PC-9 (cell line): ENCODE measurements at regions not wholly inside any gene's neighbourhood (a gene's known extent, or its start where the extent isn't known, plus 50 kb on each side); places are given as distances from the start of the nearest gene placed in this dataset.

Experiments used
- EZH2 ChIP-seq: fragments of 200-600 bp; sonication (generic); IDR thresholded peaks from 2 replicates; pipeline ENCODE4 v1.8.0; 2017; ENCODE audit warnings: antibody characterized with exemption, low read depth
- TF ChIP-seq, protein P1 (sequence below): fragments of 200-600 bp; sonication (generic); conservative IDR thresholded peaks from 2 replicates; pipeline ENCODE4 v1.6.1; 2017; ENCODE audit warnings: mixed run types, antibody characterized with exemption, mild to moderate bottlenecking, moderate library complexity

GRCh38 chr6:115495184-115495583 is 565.5 kb downstream of the FRK start:
- TF ChIP-seq, protein P1, sequence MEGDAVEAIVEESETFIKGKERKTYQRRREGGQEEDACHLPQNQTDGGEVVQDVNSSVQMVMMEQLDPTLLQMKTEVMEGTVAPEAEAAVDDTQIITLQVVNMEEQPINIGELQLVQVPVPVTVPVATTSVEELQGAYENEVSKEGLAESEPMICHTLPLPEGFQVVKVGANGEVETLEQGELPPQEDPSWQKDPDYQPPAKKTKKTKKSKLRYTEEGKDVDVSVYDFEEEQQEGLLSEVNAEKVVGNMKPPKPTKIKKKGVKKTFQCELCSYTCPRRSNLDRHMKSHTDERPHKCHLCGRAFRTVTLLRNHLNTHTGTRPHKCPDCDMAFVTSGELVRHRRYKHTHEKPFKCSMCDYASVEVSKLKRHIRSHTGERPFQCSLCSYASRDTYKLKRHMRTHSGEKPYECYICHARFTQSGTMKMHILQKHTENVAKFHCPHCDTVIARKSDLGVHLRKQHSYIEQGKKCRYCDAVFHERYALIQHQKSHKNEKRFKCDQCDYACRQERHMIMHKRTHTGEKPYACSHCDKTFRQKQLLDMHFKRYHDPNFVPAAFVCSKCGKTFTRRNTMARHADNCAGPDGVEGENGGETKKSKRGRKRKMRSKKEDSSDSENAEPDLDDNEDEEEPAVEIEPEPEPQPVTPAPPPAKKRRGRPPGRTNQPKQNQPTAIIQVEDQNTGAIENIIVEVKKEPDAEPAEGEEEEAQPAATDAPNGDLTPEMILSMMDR: no peak
- TF ChIP-seq EZH2: no peak
